ENCODE measurements at regions not wholly inside any gene's neighbourhood (a gene's known extent, or its start where the extent isn't known, plus 50 kb on each side); places are given as distances from the start of the nearest gene placed in this dataset.
"Not testable (repeated sequence)": the region's sequence is repeated elsewhere in the genome, so short reads cannot be mapped to it uniquely, and the experiment has no call there.

- DNase-seq: peak in 2 of 3 experiments; percentile 8 to 9
Measured at GRCh38 chr22:22745225-22746060, 101.0 kb downstream of the GGTLC2 start.

GRCh38 chr22:22746061-22746962 is 101.9 kb downstream of the GGTLC2 start:
- DNase-seq: no peak

DNA sequence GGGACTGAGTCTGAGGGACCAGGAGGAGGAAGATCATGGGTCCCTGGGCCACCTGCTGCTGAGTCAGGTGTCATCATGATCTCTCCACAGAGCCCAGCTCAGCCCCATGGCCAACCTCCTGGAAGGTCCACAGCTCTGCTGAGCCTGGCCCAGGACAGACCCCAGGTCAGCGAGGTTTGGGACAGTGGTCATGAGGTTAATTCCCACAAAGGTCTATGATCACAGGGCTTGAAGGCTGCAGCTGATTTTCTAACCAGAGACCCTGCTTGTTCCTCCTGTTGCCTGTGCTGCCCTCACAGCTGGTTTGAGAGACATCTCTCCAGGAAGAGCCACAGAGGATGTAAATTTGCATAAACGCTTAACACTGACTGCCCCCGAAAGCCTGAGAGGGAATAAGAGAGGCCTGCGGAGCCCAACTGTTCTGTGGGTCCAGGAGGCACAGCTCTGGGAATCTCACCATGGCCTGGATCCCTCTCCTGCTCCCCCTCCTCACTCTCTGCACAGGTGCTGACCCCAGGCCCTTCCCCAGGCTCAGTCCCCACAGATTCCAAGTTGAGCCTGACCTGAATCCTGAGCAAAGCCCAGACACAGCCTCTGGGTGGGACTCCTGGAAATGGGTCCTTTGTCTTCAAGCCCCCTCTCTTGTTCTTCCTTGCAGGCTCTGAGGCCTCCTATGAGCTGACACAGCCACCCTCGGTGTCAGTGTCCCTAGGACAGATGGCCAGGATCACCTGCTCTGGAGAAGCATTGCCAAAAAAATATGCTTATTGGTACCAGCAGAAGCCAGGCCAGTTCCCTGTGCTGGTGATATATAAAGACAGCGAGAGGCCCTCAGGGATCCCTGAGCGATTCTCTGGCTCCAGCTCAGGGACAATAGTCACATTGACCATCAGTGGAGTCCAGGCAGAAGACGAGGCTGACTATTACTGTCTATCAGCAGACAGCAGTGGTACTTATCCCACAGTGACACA is 102.8 kb downstream of the GGTLC2 start:
- no peak for DNase-seq

DNA sequence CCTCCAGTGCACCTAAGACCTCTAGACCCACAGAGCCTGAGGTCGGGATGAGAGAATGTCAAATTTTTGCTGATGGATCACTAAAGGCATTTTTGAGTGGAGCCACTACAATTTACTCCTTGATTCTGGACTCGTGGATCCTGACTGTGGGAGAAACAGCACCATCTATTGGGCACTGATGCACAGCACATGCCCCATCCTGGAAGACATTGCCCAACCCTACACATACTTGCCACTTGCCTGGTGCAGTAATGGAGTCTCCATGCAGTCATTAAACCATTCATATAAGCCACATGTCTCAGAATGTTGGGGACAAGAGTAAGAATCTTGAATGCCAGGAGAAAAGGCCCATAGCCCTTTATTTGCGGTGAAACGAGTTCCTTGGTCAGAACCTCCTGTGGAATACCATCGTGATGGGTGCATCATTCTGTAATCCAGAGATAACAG is 103.9 kb downstream of the GGTLC2 start:
- DNase-seq: peak; percentile 18 to 35 (median 30)

DNA sequence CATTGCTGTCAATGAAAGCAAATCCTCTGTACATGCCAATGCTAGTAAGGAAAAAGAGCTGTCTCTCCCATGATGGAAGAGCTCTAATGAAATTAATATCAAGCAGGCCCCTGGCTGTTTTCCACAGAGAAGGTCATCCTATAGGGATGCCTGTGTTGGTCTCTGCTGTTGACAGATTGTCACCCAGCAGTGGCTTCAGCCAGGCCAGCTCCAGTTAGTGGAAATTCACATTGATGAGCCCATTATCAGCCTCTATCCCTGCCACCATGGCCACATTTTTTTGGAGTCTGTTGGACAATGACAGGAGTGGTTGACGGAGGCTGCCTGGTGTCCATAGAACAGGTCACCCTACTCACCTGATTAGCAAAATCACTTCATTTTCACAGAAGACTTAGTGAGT is 104.3 kb downstream of the GGTLC2 start:
- no peak for DNase-seq

- no peak for DNase-seq
Measured at GRCh38 chr22:22749167-22749758, 104.8 kb downstream of the GGTLC2 start.

- DNase-seq: no peak
Measured at GRCh38 chr22:22750335-22751042, 106.1 kb downstream of the GGTLC2 start.

DNA sequence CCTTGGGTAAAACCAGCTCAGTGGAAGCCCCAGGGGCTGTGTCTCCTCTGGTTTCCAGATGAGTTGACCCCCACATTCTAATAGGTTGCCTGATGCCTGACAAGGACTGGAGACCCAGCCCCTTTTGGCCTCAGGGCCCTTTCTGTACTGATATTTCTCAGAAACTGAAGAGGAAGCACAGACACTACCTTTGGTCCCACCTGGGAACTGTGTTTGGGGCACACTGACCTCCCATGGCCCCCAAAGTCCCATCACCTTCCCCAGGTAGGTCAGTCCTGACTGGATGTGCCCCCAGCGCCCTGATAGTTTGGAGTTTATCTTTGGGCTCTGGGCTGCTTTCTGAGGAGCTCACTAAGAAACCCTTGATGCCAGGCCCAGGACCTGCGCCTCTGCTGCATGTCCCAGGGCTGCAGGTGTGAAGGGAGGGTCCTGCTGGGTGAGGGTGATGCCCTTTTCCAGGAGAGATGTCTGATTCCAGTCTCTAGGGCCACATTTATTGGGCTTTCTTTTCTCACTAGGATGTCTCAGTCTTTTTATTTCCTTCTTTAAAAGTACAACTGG is 106.7 kb downstream of the GGTLC2 start:
- DNase-seq: no peak

DNA sequence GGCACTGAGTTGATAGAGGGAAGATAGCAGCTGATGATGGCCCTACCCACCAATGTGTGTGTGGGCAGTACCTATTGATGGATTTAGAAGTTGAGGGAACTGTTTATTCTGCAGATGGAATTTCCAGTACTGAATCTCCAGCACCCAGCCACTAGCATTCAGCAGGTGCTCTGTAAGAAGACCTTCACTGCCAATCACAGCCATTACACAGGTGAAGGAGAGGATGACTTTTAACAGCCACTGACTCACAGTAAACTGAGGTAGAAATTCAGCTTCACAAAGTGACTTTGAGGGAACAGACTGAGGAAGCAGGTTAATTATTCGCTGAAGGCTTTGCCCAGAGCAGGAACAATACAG is 107.8 kb downstream of the GGTLC2 start:
- no peak for DNase-seq

GRCh38 chr22:22752556-22753477 is 108.4 kb downstream of the GGTLC2 start:
- DNase-seq: peak in 1 of 3 experiments; percentile 22

DNA sequence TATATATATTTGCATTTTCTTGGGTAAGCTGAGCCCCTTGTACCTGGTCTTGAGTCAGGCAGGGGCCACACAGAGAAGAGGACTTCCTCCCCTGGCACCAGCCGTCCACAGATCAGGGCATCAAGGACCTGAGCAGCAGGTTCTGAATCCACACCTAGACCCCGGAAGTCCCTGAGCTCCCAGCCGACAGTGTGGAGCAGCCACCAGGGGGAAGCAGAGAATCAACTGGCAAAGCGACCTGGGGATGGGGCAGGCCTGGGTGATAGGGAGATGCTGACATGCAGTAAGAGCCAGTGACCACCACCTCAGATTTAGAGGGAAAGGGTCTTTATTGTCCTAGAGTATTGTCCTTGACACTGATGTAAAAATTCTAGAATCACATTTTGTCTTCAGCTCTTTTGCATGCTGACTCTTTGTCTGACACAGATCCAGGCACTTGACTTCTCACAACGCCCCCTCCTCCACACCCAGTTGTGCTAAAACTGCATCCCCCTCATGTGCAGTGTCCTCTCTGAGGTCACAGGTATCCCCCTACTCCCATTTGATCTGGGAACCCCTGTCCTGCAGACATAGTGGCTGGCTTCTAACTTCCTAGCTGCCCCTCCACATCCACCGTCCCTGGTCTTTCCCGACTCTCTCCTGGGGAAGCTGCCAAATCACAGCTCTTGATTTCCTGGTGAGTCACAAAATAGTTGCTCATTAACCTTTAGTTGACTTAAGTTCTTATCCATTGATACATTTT is 109.3 kb downstream of the GGTLC2 start:
- peak; percentile 21 to 61 (median 28) for DNase-seq

GRCh38 chr22:22754268-22754657 is 109.8 kb downstream of the GGTLC2 start:
- no peak for DNase-seq

GRCh38 chr22:22754961-22755777 is 110.8 kb downstream of the GGTLC2 start:
- no peak for DNase-seq

DNA sequence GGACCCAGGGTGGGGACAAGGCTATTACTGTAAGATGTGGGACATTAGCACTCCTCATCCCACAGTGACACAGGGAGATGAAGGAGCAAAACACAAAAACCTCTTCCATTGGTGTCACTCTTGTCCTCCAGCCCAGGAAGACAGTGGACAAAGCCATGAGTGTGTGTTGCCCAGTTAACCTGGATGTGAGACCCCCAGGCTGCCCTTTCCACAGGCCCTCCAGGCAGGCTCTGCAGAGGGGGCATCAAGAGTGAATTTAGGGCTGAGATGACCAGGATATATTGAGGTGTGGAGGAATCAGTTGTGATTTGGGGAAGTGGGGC is 111.3 kb downstream of the GGTLC2 start:
- DNase-seq: no peak

DNA sequence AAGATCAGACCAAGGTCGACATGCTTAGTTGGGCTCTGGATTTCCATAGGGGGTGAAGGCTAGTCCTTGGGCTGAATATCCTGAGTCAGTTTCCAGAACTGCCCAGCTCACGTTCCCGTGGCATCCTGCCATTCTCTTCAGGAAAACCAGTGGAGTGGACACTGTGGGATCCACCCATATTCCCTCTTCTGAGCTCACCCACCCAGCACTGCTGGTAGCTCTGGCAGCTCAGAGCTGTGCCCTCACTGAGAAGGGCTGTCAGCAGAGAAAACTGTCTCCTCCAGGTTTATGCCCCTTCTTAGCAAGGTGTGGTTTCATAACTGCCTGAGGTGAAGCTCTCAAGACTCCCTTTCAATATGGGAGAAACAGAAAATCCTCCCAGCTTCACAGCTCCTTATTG is 111.7 kb downstream of the GGTLC2 start:
- no peak for DNase-seq

DNA sequence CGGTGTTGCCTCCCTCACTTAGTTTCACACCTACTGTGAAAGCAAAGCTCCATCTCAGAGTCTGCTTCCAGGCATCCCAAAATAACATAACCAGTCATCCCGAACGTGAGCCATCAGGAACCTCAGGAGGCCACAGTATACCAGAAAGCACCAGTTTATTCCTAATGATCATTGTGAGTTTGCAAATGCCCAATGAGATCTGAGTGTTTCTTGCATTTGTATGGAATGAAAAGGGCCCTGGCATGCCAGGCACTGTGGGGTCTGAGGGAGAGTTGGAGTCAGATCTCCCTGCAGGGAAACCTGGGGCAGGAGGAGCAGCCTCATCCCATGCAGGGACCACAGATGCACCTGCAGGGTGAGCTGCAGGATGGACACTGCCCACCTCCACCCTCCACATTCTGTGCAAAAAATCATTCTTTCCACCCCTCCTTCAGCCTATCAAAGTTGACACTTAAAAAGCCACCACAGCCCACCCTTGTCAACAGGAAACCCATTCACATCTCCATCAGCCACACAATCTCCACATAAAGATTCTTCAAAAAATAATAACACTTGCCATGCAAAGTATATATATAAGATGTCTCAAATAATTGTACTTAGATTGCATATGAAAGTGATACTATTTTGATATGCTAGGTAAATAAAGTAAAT is 112.3 kb downstream of the GGTLC2 start:
- DNase-seq: not testable (repeated sequence)

DNA sequence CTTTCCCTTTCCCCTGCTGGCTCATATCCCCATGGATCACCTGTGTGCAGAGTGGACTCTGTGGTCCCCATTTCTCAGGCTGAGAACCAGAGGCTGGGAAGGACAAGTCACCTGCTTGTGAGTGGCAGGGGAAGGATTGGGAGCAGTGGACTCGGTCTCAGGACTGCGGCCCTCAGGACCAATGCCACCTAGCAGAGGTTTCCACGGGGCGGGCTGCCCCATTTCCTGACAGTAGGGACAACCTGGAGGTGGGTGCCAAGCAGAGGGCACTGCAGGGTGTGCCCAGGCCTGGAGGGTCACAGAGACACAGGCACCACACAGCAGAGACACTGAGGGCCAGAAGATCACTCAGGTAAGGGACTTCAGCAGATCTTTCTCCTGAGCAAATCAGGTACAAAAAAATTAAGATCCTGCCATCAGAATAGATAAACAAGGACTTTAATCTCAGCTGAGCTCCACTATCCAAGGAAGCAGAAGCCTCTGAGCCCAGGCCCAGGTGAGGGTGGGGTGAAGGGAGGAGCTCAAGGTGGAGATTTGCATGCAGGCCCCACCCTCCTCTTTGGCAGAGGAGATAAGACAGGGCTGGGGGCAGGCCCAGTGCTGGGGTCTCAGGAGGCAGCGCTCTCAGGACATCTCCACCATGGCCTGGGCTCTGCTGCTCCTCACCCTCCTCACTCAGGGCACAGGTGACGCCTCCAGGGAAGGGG is 113.8 kb downstream of the GGTLC2 start:
- DNase-seq: not testable (repeated sequence)

Data from NCI-H1417 (cell line).